ENCODE measurements at regions not wholly inside any gene's neighbourhood (a gene's known extent, or its start where the extent isn't known, plus 50 kb on each side); places are given as distances from the start of the nearest gene placed in this dataset.
"Not testable (repeated sequence)": the region's sequence is repeated elsewhere in the genome, so short reads cannot be mapped to it uniquely, and the experiment has no call there.

DNA sequence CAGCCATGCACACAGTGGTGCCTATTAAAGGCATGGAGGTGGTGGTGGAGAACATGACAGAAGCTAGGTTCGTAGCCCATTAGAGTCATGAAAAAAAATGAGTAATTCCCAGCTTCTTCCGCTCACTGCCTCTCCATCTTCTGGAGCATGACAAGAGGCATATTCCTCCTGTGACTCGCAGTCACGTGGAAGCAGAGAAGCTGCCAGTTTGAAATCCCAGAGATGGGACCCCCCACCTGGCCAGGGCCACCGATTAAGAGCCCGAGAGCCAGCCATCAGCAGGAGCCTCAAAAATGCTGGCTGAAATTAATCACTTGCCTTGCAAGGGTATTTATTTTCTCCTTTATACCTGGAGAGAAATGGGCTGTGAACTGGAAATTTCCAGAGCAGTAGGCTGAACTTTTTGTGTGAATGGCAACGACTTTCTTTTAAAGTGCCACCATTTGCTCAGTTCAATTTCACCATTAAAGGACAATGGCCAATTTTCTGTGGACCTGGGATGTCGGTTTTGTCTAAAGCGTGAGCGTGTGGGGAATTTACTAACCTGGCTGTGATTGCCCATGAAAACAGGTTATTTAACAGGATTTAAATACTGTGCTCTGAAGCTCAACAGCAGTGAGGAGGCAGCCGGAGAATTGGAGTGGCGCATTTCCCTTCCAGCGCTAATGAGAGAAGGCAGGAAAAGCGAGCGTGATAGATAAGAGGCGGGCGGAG is 189.7 kb upstream of the SDK2 start:
- in situ Hi-C loops (cut with HindIII; ENCODE audit: low pct_unique_long_range_greater_than_20kb, low sequenced_read_pairs) = no loop called here
- no peak for TF ChIP-seq JUND (IDR thresholded peaks at IDR 0.05; ENCODE audit: low read depth)
- DNase-seq (ENCODE audit: low read depth in 1 of 2, low spot score in 1 of 2) = no peak

DNA sequence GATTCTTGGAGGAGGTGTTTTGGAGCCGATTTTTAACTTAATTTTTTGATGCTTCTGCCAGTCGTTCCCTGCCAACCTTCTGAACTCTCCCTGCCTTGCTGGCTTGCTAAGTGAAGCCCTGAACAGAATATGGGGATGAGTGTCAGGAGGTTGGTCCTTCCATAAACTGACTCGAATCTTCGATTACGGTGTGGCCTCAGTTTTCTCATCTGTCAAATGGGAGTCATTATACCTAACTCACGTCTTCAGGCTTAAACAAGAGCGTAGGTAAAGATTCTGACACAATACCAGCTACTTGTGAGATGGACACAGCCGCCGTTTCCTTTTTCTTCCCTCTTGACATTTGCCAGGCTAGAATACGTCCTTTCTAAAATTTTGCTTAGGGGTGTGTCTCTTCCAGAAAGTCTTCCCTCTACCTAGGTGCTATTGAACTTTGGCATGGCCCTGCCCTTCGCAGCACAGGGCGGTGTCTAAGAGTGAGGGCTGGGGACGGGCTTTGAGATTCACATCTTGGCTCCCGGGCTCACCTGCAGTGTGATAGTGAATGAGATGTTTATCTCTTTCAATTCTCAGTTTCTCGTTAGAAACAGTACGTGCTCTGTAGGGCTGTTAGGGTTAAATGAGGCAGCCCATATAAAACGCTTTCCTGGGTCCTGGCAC is 190.6 kb upstream of the SDK2 start:
- in situ Hi-C loops (cut with HindIII; ENCODE audit: low pct_unique_long_range_greater_than_20kb, low sequenced_read_pairs) = no loop called here
- DNase-seq (ENCODE audit: low read depth in 1 of 2, low spot score in 1 of 2) = no peak
- no peak for TF ChIP-seq JUND (IDR thresholded peaks at IDR 0.05; ENCODE audit: low read depth)

DNA sequence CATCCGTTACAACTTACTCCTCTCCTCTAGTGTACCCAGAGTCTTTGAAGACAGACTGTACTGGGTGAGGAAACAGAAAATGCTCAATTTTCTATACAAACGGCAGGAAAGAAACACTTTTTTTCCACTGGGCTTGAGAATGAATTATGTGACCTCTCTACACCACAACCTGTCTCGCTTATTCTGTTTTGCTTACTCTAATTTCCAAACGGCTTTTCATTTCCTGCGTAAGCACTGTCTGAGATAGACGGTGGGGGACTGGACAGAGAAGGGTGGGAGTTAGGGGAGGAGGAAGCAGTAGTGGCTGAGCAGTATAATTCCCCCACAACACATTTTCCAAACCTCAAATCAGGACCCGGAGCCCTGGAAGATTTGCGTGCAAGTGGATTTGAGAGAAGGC is 191.4 kb upstream of the SDK2 start:
- in situ Hi-C loops (cut with HindIII; ENCODE audit: low pct_unique_long_range_greater_than_20kb, low sequenced_read_pairs) = no loop called here
- no peak for TF ChIP-seq JUND (IDR thresholded peaks at IDR 0.05; ENCODE audit: low read depth)
- DNase-seq (ENCODE audit: low read depth in 1 of 2, low spot score in 1 of 2) = no peak

DNA sequence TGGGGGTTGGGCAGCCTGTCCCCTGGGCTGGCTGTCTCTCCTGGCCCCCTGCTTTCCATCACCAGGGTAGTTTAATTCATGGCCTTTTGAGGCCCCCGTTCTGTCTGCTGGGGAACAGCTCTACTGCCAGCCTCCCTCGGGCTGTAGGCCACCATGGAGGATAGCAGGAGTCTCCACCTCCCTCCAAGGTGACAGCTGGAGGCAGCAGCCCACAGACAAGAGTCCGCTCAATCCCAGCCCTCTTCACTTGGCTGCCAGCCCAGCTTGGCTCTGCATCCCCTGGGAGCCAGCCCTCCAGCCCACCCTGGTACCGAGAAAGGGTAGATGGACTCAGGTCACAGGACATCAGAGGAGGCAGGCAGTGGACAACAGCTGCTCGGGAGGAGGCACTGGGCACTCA is 194.6 kb upstream of the SDK2 start:
- no peak for TF ChIP-seq JUND (IDR thresholded peaks at IDR 0.05; ENCODE audit: low read depth)
- in situ Hi-C loops (cut with HindIII; ENCODE audit: low pct_unique_long_range_greater_than_20kb, low sequenced_read_pairs) = no loop called here

DNA sequence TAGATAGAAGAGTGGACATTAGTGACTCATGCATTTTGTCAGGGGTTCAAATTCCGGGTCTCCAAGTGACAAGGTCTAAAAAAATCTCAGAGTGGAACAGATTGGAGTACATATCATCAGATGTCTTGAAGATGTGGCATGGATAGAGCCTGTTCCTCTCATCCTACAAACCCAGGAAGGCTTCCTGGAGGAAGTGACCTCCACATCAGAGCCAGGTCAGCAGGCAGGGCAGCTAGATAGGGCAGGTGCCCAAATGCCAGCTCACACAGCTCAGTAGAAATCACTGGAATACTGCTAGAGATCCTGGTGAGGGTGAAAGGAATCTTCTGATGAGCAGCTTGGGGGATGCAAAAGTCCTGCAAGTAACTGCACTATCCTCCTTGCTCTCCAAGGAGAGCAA is 196.6 kb upstream of the SDK2 start:
- DNase-seq (ENCODE audit: low read depth in 1 of 2, low spot score in 1 of 2) = no peak
- in situ Hi-C loops (cut with HindIII; ENCODE audit: low pct_unique_long_range_greater_than_20kb, low sequenced_read_pairs) = no loop called here
- TF ChIP-seq JUND (IDR thresholded peaks at IDR 0.05; ENCODE audit: low read depth) = no peak

More for the DNA sequence above, 194.6 kb upstream of the SDK2 start:
- no peak for DNase-seq (ENCODE audit: low read depth in 1 of 2, low spot score in 1 of 2)

DNA sequence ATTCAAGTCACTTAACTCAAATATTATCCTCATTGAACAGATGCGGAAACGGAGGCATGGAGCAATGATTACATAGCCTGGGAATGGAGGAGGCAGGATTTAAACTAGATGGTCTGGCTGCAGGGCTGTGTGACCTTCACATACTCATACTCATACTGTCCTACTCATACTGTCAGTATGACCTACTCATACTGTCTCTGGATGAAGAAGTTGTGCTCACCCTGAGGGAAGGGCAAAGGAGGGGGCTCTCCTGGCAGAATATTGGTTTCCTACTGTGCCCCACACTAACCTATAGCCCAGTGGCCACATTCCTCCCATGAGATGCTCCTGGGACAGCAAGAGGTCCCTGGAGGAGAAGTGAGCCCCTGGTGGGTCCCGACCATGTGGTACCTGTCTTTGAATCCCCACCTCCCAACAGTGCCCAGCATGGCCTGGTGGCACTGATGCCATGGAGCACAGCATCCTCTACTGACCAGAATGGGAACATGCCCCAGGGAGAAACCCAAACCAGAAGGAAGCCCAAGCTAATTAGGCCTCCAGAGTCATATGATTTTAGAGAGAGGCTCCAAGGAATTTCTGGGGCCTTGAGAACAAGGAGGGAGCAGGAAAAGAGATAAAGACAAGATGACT is 197.3 kb upstream of the SDK2 start:
- TF ChIP-seq JUND (IDR thresholded peaks at IDR 0.05; ENCODE audit: low read depth) = no peak
- peak in 1 of 2 experiments; percentile 47 for DNase-seq (ENCODE audit: low read depth in 1 of 2, low spot score in 1 of 2)
- in situ Hi-C loops (cut with HindIII; ENCODE audit: low pct_unique_long_range_greater_than_20kb, low sequenced_read_pairs) = no loop called here

DNA sequence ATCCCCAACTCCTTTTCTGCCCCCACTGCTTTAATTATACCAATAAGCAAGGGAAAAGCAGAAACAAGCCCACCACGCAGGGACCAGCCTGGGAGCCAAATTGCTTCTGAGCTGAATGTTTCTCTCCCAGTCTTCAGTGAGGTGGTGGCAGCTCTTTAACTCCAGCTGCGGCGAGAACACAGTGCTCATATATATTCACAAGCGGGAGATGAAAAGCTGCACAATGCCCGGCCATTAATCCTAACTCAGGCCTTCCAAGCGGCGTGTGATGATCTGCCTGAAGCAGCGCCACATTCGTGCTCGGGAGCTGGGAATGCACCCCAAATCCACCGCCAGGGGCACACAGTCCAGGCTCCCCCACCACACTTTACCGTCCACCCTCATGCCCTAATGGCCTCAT is 203.7 kb upstream of the SDK2 start:
- no peak for DNase-seq (ENCODE audit: low read depth in 1 of 2, low spot score in 1 of 2)
- in situ Hi-C loops (cut with HindIII; ENCODE audit: low pct_unique_long_range_greater_than_20kb, low sequenced_read_pairs) = no loop called here
- no peak for TF ChIP-seq JUND (IDR thresholded peaks at IDR 0.05; ENCODE audit: low read depth)

DNA sequence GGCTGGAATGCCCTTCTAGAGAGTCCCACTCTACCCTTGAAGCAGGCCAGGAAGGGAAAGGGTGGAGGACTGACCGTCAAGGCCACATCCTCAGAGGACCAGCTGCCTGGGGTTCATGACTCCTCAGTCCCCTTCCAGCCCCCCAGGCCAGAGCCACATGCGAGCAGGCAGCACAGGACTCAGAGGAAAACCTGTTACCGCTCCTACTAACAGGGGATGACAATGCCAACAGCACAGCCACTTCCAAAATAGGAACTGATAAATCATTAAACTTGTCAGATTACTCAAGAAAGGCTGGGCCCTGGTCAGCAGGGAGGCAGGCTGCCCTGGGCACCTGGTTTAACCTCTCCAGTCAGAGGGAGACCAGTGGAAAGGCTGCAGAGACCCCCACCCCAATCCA is 206.2 kb upstream of the SDK2 start:
- in situ Hi-C loops (cut with HindIII; ENCODE audit: low pct_unique_long_range_greater_than_20kb, low sequenced_read_pairs) = no loop called here
- TF ChIP-seq JUND (IDR thresholded peaks at IDR 0.05; ENCODE audit: low read depth) = no peak
- DNase-seq (ENCODE audit: low read depth in 1 of 2, low spot score in 1 of 2) = no peak

DNA sequence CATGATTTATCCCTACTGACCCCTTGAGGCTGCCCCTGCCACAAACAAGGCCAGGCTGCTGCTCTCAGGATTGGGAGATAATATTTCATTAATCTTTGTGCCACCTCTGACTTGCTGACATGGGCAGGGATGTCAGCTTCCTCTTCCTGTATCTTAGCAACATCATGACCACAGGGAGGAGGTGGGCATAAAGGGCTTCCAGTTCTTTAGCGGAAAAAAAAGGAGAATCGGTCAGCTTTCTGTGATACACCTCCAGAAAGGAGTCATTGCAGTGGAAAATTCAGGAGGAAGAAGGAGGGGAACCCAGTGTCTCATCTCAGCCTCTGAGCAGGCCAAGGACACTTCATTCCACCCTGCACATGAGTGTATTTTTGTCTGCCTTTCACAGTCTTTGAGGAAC is 206.8 kb upstream of the SDK2 start:
- DNase-seq (ENCODE audit: low read depth in 1 of 2, low spot score in 1 of 2) = no peak
- TF ChIP-seq JUND (IDR thresholded peaks at IDR 0.05; ENCODE audit: low read depth) = no peak
- in situ Hi-C loops (cut with HindIII; ENCODE audit: low pct_unique_long_range_greater_than_20kb, low sequenced_read_pairs) = no loop called here

DNA sequence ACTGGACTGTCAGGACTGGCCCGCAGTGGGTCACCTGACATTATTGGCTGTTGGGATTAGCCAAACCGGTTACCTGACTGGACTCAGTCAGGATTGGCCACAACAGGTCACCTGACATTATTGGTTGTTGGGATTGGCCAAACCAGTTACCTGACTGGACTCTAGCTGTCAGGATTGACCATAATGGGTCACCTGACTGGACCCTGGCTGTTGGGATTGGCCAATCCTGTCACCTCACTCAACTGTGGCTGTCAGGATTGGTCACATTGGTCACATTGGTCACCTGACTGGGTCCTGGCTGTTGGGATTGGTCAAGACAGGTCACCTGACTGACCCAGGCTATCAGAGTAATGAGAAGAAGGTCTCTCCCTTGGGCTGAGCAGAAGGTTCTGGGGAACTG is 207.7 kb upstream of the SDK2 start:
- no peak for TF ChIP-seq JUND (IDR thresholded peaks at IDR 0.05; ENCODE audit: low read depth)

DNA sequence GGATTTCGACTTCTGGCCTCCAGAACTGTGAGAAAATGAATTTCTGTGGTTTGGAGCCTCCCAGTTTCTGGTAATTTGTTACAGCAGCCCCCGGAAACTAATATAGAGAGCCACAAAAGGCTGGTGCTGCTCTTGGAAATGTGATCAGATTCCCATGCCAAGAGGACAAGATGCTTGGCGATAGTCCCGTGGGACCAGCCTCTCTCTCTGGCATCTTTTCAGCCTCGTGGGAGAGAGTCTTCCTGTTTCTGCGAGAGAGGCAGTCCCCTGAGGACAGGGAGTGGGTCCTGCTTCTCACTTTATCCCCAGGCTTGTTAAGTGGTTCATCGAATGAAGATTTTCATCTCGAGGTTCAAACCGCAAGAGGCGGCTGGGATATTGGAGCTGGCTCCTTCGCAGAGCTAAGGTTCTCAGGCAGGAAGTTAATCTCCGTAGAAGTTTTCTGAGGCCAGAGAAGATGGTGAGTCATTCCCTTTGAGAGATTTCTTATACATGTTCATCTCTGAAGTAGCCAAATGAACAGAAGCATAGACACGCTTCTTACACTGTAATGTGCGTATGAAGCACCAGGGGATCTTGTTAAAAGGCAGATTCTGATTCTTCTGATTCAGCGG is 211.6 kb upstream of the SDK2 start:
- in situ Hi-C loops (cut with HindIII; ENCODE audit: low pct_unique_long_range_greater_than_20kb, low sequenced_read_pairs) = no loop called here
- no peak for DNase-seq (ENCODE audit: low read depth in 1 of 2, low spot score in 1 of 2)

More for the DNA sequence above, 207.7 kb upstream of the SDK2 start:
- peak in 1 of 2 experiments; percentile 61 for DNase-seq (ENCODE audit: low read depth in 1 of 2, low spot score in 1 of 2)
- in situ Hi-C loops (cut with HindIII; ENCODE audit: low pct_unique_long_range_greater_than_20kb, low sequenced_read_pairs) = no loop called here

DNA sequence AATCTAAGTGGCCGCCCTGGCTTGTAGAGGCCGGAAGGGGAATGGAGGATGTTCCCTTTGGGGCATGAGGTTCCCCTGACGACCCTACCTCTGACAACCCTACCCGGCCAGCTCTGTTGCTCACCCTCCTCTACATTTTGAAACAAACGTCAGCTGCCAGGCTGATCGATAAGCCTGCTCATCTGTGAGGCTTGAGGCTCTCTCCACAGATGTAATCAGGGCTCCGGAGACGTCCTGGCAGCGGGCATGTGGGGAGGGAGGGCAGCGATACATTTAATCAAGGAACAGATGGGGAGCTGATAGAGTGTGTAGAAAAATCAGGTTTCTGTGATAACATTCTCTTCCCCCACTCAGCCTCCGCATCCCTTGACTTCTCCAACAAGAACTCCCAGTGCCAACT is 212.3 kb upstream of the SDK2 start:
- no peak for DNase-seq (ENCODE audit: low read depth in 1 of 2, low spot score in 1 of 2)
- in situ Hi-C loops (cut with HindIII; ENCODE audit: low pct_unique_long_range_greater_than_20kb, low sequenced_read_pairs) = no loop called here
- TF ChIP-seq JUND (IDR thresholded peaks at IDR 0.05; ENCODE audit: low read depth) = no peak

More for the DNA sequence above, 211.6 kb upstream of the SDK2 start:
- TF ChIP-seq JUND (IDR thresholded peaks at IDR 0.05; ENCODE audit: low read depth) = no peak

DNA sequence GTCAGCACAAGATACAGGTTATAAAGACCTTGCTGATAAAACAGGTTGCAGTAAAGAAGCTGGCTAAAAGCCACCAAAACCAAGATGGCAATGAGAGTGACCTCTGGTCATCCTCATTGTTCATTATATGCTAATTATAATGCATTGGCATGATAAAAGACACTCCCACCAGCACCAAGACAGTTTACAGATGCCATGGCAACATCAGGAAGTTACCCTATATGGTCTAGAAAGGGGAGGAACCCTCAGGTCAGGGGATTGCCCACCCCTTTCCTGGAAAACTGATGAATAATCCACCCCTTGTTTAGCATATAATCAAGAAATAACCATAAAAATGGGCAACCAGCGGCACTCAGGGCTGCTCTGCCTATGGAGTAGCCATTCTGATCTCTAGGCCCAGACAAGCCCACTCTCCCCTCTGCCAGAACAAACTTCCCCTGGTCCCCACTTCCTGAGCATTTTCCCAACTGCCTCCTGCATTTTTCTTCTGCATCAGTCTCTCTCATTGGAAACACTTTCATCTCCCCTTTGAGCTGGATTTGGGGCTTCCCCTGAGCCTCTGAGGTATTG is 215.3 kb upstream of the SDK2 start:
- in situ Hi-C loops (cut with HindIII; ENCODE audit: low pct_unique_long_range_greater_than_20kb, low sequenced_read_pairs); DNase-seq (ENCODE audit: low read depth in 1 of 2, low spot score in 1 of 2): not testable (repeated sequence)

Measured in T47D (cell line).